ENCODE measurements at regions not wholly inside any gene's neighbourhood (a gene's known extent, or its start where the extent isn't known, plus 50 kb on each side); places are given as distances from the start of the nearest gene placed in this dataset.
A peak's percentile ranks its signal among the peaks of the same experiment; 100 is the strongest.
"Not testable (repeated sequence)": the region's sequence is repeated elsewhere in the genome, so short reads cannot be mapped to it uniquely, and the experiment has no call there.

- intact Hi-C loops (cut with DNase I) = no loop called here
- ATAC-seq = no peak
- Histone ChIP-seq H3K27me3 (ENCODE audit: low read depth) (no peaks in the 10 kb centered on the region), H3K27ac (no peak overlapping the region), H3K9me3 (no peaks in the 10 kb centered on the region), H3K36me3 (no peaks in the 10 kb centered on the region), H3K4me1 (peaks cover 37% of the 10 kb centered on the region), H3K4me3 (no peak overlapping the region)
- no peak for DNase-seq
- TF ChIP-seq CTCF (IDR thresholded peaks at IDR 0.05) = no peak
Measured at GRCh38 chr4:123600987-123601904, 204.7 kb downstream of the SPRY1 start.

- Histone ChIP-seq H3K27me3 (ENCODE audit: low read depth) (no peaks in the 10 kb centered on the region), H3K4me3 (no peak overlapping the region), H3K4me1 (peaks cover 37% of the 10 kb centered on the region), H3K36me3 (no peaks in the 10 kb centered on the region), H3K27ac (no peak overlapping the region), H3K9me3 (no peaks in the 10 kb centered on the region)
- intact Hi-C loops (cut with DNase I) = no loop called here
- DNase-seq = no peak
- ATAC-seq = no peak
- TF ChIP-seq CTCF (IDR thresholded peaks at IDR 0.05) = no peak
Measured at GRCh38 chr4:123602007-123602406, 205.4 kb downstream of the SPRY1 start.

GRCh38 chr4:123603165-123603564, 206.6 kb downstream of the SPRY1 start:
- intact Hi-C loops (cut with DNase I) = no loop called here
- H3K9me3 ChIP-seq = no peaks in the 10 kb centered on the region
- H3K27ac ChIP-seq = no peak overlapping the region
- H3K4me1 ChIP-seq = peaks cover 37% of the 10 kb centered on the region
- no peaks in the 10 kb centered on the region for H3K27me3 ChIP-seq (ENCODE audit: low read depth)
- no peak overlapping the region for H3K4me3 ChIP-seq
- TF ChIP-seq CTCF (IDR thresholded peaks at IDR 0.05) = no peak
- DNase-seq (no peak), ATAC-seq (no peak)
- no peaks in the 10 kb centered on the region for H3K36me3 ChIP-seq

GRCh38 chr4:123605797-123606196, 209.2 kb downstream of the SPRY1 start:
- intact Hi-C loops (cut with DNase I); H3K4me3 ChIP-seq; H3K36me3 ChIP-seq; H3K27ac ChIP-seq; DNase-seq; H3K9me3 ChIP-seq; H3K27me3 ChIP-seq (ENCODE audit: low read depth); ATAC-seq: not testable (repeated sequence)
- peaks cover 12% of the 10 kb centered on the region for H3K4me1 ChIP-seq

GRCh38 chr4:123606336-123606735, 209.7 kb downstream of the SPRY1 start:
- no peak for TF ChIP-seq CTCF (IDR thresholded peaks at IDR 0.05)
- Histone ChIP-seq H3K9me3 (no peaks in the 10 kb centered on the region), H3K4me3 (no peak overlapping the region), H3K4me1 (peaks cover 8% of the 10 kb centered on the region), H3K27me3 (ENCODE audit: low read depth) (no peaks in the 10 kb centered on the region), H3K27ac (no peak overlapping the region), H3K36me3 (no peaks in the 10 kb centered on the region)
- no peak for ATAC-seq
- intact Hi-C loops (cut with DNase I) = no loop called here
- no peak for DNase-seq

- TF ChIP-seq CTCF (IDR thresholded peaks at IDR 0.05) = no peak
- intact Hi-C loops (cut with DNase I) = no loop called here
- no peaks in the 10 kb centered on the region for H3K9me3 ChIP-seq
- H3K4me3 ChIP-seq = no peak overlapping the region
- ATAC-seq (peak in 1 of 2 donors; percentile 45), DNase-seq (no peak)
- H3K27me3 ChIP-seq (ENCODE audit: low read depth) = no peaks in the 10 kb centered on the region
- H3K36me3 ChIP-seq = no peaks in the 10 kb centered on the region
- H3K27ac ChIP-seq = no peak overlapping the region
- H3K4me1 ChIP-seq = peaks cover 8% of the 10 kb centered on the region
Measured at GRCh38 chr4:123606946-123607542, 210.4 kb downstream of the SPRY1 start.

Data from lower lobe of right lung (tissue), 2 donors.